NCI-H510A (cell line): ENCODE measurements at regions not wholly inside any gene's neighbourhood (a gene's known extent, or its start where the extent isn't known, plus 50 kb on each side); places are given as distances from the start of the nearest gene placed in this dataset.

ENCODE experiments used
- DNase-seq: peaks from one replicate; lab custom pipeline; 2025; lab: John Stamatoyannopoulos, UW

DNA sequence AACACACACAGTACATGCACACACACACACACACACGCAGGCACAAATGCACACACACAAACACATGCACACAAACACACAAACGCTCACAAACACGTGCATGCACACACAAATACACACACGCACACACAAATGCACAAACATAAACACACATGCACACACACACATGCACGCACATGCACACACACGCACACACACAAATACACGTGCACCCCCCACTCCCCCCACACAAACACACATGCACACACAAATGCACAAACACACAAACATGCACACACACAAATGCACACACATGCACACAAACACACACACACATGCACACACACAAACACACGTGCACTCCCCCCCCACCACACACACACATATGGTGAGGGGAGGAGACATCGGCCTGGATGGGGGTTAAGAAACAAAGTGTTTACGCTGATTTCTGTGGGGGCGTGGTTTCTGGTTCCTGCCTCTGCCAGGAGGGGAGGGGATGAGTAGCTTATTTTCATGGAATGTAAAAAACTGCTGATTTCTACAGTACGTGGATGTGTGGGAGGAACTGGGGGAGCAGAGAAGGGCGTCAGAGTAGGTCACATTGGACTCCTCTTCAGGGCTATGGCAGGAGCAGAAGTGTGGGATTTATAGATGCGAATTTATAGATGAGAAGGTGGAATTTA, 607.2 kb downstream of the QKI start:
- no peak for DNase-seq

DNA sequence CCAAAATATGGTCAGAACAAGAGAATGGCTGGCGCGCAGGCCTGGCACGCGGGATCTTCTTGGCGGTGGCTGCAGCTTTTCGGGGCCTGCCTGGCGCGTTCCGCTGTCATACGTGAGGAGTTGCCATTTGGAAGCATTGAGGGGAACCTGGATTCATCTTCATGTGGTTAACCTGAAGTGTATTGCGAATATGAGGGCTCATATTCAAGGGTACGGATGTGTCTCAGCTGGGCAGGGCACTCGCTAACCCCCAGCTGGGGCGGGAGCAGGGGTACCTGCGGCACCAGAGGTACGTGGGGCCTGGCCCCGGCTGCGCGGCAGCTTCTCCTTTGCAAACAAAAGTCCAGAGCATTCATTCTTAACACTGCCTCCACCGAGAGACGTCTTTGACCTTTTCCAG, 605.6 kb downstream of the QKI start:
- no peak for DNase-seq

- no peak for DNase-seq
Measured at GRCh38 chr6:164018133-164018532, 603.6 kb downstream of the QKI start.

DNA sequence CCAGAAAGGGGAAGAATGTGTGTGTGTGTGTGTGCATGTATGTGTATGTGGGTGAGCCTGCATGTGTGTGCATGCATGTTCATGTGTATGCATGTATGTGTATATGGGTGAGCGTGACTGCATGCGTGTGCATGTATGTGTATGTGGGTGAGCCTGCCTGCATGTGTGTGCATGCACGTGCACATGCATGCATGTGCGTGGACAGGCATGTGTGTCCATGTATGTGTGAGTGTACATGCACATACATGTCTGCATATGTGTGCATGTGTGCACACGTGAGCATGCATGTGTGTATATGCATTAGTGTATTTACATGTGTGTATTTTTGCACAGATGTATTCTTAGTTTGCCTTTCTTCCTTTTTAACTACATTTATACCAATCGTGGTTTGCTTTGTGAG, 601.5 kb downstream of the QKI start:
- DNase-seq, result no peak

DNA sequence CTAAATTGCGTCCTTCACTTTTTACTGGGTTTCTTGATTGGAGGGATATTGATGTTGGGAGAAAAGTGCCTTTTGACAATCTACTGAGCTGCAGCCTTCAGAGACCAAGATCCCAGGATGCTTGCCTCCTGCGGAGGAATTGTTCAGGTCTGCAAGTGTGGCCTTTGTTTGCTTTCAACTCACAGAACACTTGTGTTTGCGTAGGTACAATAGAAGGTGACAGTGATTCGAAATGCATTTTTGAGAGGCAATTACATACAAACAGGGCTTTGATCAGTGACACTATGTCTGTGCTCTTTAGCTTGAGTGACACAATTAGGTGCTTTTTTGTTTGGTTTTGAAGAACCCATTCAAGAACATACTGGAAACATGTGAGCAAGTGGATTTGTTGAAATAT, 600.6 kb downstream of the QKI start:
- no peak for DNase-seq

DNA sequence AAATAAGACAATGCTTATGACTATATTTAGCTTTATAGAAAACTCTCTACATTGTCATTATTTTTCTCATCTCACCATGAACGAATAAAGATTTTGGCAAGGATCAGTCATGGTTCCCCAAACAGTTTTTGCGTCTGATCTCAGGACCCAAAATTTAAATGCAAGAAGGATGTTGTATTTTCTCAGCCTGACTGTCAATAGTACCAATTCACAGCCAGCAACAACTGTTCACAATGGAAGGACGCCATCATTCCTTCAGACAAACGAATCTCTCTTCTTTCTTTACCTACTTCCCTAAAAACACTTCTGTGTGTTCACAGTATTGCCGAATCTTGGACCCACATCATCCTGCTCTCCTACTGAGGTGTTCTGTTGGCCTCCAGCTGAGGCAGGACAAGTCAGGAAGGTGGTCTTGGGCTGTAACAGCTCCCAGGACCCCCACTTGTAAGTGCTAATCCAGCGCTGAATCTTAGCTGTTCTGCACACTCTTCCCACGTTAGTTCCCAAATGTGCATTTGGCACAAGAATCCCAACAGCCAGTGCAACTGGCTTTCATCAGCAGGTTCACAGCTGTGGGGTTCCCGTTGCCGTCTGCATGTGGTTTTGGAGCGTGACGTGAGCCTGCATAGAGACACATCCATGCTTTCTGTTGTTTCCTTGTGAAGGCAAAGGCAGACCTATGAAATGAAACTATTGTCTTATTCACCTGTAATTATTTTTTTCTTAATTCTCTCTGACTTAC, 600.0 kb downstream of the QKI start:
- no peak for DNase-seq

- DNase-seq, result no peak
Measured at GRCh38 chr6:164013480-164014208, 599.1 kb downstream of the QKI start.

DNA sequence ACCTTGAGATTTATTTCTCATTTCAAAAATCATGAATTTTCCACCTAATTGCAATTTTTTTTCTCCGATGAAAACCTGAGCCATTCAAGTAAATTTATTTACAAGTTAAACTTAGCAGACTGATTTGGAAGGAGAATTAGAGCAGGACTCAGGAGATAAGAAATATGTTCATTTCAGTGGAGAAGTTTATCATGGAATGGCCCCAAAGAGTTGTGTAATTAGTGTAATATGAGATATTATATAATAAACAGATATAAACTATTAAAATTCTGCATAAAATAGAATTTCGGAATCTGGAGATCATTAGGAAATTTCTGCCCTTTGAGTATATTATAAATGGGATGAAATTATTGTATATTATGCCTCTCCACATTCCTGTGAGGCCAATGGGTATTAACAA, 596.8 kb downstream of the QKI start:
- DNase-seq, result no peak

DNA sequence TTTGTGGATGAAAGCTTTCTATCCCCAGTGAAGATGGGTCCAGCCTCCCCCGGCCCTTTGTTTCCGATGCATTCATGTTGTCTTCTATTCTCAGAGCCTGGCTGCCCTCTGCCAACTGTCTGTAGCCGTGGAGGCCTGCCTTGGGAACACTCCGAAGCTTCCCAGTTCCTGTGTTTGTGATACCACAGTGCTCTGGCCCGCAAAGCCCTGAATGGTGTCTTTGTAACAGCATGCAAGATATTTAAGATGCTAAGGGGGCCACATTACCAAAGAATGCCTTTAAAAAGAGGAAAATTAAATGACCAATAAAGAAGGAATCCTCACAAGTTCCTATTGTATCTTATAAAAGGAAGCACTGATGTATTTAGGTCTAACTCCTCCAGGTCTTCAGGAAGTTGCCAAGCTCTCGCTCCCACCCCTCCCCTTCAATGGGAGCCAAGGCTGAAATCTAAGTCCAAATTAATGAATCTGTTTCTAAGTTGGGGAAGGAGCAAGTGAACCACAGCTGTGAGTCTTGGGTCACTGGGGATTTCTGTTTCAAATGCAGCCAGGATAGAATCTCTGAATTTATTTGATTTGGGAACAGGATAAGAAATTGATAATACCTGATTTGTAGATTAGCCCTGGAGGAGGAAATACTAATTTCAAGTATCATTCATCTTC, 596.1 kb downstream of the QKI start:
- DNase-seq, result no peak

GRCh38 chr6:164008902-164009301, 594.4 kb downstream of the QKI start:
- no peak for DNase-seq

- no peak for DNase-seq
Measured at GRCh38 chr6:164007881-164008280, 593.4 kb downstream of the QKI start.

DNA sequence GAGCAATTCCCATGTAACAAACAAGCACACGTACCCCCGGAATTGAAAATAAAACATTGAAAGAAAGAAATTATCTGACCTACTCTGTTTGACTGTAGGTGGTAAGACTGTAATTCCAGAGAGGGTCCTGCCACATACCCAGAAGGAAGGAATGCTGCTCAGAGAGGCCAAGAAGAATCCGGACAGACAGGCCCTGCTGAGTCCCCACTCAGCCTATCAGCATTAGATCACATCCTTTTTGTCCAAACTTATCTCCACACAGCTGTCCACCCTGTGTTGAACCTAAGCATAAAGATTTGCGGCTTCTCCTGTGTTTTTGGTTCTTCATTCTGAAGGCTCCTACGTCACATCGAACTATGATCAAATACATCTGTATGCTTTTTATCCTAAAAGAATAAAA, 591.9 kb downstream of the QKI start:
- no peak for DNase-seq

- DNase-seq, result no peak
Measured at GRCh38 chr6:164005004-164005711, 590.6 kb downstream of the QKI start.

DNA sequence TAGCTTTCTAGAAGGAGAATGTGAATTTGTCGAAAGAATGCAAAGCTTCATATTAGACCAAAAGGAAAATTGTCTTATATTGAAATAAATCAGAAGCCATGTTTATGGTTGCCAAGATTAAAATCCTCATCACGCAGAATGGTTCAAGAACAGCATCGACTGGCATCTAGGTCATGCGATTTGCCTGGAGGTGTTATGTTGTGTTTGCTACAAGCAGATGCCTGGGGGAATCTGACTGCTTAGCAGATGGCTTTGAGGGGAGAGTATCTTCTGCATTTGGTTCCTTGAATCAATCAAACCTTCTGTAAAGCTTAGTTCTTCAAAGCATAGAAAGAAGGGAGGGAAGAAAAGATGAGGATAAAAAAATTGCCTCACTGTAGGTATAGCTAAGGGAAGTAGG, 585.8 kb downstream of the QKI start:
- no peak for DNase-seq

DNA sequence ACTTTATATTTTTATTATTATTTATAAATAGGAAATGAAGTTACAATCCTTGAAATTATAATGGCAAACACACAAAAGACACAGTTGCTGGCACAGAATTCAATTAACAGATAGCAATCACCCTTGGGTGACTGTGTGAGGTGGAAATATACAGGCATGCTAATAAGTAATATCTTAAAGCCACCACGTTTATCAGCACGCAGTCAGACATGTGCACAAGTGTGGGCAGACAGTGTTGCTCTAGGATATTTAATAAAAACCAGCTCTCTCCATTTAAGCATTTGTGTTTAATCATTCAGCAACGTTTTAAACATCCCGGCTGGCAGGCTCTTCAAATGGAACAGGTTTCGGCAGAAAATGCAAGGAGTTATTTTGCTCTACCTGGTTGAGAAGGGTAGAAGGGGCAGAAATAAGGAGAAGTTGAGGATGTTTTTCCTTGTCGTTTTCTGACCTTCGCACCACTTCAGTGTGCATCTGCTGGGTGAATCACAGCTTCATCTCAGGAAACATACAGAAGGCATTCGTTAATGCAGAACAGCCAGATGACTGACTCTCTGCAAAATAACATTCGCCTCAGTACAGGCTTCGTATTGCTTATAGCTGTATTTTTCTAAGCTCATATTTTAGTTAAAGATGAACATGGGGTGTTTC, 585.1 kb downstream of the QKI start:
- DNase-seq, result no peak

GRCh38 chr6:163998496-163998895, 584.0 kb downstream of the QKI start:
- no peak for DNase-seq

- no peak for DNase-seq
Measured at GRCh38 chr6:163996491-163996890, 582.0 kb downstream of the QKI start.

DNA sequence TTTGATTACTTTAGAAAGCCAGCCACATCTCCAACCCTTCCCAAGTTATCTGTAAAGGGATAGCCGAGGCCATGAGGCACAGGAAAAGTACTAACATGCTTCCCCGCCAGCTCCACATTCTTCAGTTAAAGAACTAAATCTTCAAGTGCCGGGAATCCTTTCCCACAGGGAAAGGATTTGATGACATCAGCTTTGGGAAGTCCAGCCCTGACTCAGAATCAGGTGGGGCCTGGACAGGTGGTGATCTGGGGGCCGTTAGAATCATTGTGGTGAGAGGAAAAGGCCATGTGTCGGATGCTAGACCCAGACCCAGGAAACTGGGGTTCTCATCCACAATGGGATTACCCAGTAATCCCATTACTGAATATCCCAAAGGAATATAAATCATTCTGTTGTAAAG, 580.0 kb downstream of the QKI start:
- DNase-seq, result no peak

DNA sequence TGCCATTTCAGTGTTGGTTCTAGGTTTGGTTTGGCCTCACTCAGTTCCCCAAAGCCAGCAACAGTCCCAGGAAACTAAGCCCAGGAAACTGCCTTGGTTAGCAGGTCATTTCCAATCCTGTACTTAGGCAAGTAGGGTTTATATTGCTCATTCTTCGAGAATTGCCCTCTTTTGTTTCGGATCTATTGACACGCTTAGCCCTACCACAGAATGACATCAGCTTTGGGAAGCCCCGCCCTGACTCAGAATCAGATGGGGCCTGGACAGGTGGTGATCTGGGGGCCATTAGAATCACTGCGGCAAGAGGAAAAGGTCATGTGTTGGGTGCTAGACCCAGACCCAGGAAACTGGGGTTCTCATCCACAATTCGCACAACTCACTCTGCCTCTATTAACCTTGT, 578.2 kb downstream of the QKI start:
- no peak for DNase-seq

GRCh38 chr6:163992056-163992455, 577.5 kb downstream of the QKI start:
- no peak for DNase-seq

GRCh38 chr6:163991321-163991720, 576.8 kb downstream of the QKI start:
- DNase-seq, result no peak

DNA sequence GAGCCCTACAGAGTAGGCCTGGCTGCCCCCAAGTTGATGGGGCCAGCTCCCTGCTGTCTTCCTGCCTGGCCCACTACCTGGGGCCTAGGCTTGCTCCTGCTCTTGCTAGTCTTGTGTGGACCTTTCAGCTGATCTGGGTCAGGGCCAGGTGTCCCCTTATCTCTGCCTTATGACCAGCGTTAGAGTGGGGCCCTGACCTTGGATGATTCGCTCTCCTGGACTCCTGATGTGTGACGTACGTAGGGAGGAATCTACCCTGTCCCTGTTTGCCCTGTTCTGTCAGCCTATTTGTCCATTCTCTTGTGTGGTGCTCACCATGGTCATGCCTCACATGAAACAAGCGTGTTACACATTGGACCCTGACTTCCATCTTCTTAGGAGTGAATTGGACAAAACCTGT, 571.8 kb downstream of the QKI start:
- DNase-seq, result no peak
